NCI-H2029 (cell line): ENCODE measurements at regions not wholly inside any gene's neighbourhood (a gene's known extent, or its start where the extent isn't known, plus 50 kb on each side); places are given as distances from the start of the nearest gene placed in this dataset.

ENCODE experiments used
- DNase-seq: peaks from one replicate; lab custom pipeline; 2025; lab: John Stamatoyannopoulos, UW

GRCh38 chr6:1029141-1029540 lies 282.8 kb upstream of the FOXQ1 start:
- DNase-seq, result peak; percentile 65

GRCh38 chr6:1028723-1029122 lies 283.2 kb upstream of the FOXQ1 start:
- DNase-seq, result no peak

GRCh38 chr6:1027795-1028569 lies 283.9 kb upstream of the FOXQ1 start:
- no peak for DNase-seq

GRCh38 chr6:1027109-1027794 lies 284.6 kb upstream of the FOXQ1 start:
- DNase-seq, result no peak

- DNase-seq, result no peak
Observed at GRCh38 chr6:1025821-1026220, 286.1 kb upstream of the FOXQ1 start.

DNA sequence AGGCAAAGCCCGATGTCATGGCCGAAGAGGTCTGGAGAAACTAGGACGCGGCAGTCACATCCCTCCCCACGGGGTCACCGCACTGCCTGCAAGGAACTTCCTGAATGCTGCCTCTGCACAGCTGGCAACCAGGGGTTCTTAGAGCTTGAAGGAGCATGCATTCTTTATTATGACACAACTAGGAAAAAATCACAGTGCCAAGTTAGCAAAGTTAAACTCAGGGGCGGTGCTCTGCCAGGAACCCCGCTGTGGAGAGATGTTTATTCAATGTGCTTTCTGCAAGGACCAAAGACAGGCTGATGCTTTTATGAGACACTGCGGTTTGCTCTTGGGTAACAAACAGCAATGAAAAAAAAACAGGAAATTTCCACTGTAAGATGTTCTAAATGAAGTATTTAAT lies 287.3 kb upstream of the FOXQ1 start:
- no peak for DNase-seq

DNA sequence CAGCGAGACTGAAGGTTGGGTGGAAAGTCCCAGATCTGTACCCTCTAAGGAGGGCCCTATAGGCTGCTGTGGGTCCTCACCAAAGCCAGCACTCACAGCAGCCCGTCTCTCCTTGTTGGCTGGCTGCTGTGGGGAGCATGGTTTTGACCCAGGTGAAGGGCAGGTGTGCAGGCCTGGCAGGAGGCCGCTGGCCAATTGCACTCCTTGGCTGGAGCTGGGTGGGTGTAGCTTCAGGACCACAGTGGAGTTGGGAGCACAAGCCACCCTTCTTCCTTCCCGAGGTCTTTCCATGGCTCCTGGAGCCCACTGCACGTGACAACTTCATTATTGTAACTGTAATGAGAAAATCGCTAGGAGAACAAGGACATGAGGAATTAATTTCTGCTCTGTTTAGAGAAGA lies 287.7 kb upstream of the FOXQ1 start:
- DNase-seq, result no peak

- no peak for DNase-seq
Observed at GRCh38 chr6:1023229-1023628, 288.7 kb upstream of the FOXQ1 start.

GRCh38 chr6:1022719-1023118 lies 289.2 kb upstream of the FOXQ1 start:
- DNase-seq, result no peak

- DNase-seq, result no peak
Observed at GRCh38 chr6:1020837-1021236, 291.1 kb upstream of the FOXQ1 start.

DNA sequence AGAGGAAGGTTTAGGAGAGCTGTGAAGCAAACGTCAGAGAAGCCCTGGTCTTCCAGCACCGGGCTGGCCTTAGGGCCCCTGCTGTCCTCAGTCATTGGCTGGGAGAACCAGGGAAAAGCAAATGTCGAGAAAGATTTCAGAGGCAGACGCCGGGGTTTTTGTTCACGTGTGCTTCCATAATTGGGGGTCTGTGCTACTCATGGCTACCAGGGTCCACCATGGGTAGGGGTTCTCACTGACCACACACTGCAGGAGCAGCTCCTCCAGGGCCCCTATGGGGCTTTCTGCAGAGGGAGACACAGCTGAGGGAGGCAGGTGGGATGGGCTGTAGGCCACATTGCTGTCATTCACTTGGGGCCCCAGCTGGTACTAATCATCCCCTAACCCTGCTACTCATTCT lies 291.8 kb upstream of the FOXQ1 start:
- DNase-seq, result no peak

DNA sequence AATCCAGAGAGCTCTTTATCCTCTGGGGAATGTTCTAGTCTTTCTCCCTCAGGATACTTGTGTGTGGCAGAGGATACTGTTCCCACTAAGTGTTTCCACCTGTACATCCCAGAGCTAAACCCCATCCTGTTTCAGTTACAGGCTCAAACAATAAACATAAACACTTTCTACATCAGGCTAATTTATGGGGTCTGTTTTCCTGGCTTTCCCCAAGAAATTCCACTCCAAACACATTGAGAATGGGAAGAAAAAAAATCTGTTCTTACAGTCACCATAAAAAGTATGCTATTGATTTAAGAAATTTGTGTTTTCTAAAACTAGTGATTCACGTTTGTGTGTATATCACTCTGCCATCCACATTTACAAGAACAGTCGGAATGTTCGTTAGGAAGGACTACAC lies 293.9 kb upstream of the FOXQ1 start:
- DNase-seq, result no peak

DNA sequence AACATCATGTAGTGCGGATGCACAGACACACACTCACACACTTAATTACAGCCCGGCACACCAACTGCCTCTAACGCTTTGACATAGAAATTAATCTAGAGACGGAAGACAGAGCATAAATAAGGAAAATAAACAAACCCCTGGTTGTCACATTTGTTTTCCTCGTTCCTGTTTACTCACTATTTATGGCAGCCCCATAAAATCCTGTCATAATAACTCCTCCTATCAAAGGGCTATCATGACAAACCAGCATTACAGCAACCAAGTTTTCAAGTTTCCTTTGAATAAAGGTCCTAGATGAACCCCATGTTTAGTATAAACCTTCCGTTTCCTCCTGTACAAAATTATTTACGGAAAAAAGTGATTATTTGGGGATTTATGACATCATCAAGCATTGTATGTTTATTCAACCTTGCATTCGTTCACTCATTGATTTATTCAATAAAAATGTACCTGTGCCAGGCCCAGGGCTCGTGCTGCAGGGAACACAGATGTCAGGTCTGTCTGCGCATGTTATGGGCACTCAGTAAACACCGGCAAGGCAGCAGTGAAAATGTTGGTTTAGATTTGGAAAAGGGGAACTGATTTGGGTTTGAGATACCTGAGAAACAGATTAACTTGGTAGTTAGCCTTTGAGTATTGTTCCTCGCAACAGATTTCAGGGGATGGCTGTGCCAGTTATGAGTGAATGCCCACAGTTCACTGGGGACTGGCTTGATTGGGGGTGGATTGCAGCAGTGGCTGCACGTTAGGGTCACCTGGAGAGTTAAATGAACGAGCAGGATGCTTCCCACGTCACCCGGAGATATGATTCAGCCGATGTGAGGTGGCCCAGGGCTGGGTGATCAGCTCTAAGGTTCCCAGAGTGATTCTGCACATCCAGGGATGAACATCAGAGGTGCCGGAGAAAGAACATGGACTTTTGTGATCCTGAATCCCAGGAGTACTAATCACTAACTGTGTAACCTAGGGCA lies 295.3 kb upstream of the FOXQ1 start:
- DNase-seq, result no peak

DNA sequence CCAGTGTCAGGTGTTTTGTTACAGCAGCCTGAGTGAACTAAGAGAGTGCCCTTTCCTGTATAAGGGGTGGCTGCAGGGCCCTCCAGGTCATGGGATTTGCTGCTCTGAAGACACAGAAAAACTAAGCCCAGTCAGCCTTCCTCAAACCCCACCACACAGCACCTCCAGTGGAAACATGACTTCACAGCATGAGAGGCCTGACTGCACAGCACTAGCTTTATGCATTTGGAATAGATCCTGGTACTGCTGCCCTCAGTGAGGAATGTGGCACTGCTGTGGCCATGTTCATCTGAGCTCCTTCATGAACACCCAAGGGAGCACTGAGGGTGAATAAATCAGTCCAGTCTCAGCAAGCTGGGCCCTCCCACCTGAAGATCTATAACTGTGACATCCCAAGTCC lies 296.1 kb upstream of the FOXQ1 start:
- no peak for DNase-seq

GRCh38 chr6:1014431-1014807 lies 297.5 kb upstream of the FOXQ1 start:
- DNase-seq, result no peak

DNA sequence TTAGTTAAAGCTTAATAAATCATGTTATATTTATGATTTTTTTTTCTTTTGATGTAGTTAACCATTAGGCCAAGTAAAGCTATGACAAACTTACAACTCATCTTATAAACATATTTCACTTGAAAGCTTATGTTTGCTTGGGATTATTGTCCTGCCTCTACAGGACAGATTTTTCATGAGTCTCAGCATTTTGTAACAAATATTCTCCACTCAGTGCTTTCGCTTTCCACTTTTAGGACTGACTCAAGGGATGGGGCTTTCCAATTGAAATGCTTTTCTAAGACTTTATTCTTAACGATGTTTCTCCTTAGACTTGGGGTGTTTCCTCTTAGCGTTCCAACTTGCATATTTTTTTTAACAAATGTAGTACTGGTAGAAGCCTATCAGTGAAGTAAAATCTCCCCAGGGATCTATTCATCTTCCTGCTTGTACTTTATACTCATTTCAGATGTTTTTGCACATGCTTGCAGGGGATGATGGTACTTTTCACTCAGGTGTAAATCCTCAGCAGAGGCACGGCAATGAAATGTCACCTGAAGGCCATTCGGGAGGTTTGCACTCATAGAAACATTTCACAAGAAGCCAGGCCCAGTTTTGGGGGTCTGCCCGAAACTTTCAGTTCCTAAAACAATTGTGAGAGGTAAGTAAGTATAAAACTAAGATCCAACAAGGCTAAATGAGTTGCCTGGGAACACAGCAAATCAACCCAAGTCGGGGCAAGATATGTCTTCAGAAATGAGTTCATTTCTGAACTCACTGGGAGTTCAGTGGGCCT lies 298.1 kb upstream of the FOXQ1 start:
- DNase-seq, result no peak

GRCh38 chr6:1009103-1009502 lies 302.8 kb upstream of the FOXQ1 start:
- no peak for DNase-seq

DNA sequence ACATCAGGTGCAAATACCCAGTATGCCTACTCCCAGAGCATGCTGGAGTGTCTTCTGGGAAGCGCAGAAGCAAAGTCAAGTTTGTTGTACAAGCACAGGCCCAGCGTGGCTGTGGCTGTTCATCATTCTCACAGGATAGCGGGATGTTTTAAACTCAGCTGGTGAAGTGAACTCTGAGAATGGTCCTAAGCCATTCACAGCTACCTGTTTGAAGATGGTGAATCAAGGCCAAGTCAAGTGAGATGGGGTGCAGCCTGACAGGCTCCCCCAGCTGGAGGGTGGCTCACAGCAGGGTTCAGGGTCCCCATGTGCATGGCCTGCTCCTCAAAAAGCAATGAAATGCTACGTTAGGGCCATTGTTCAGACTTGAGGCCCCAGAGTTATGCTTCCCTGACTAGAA lies 304.7 kb upstream of the FOXQ1 start:
- no peak for DNase-seq

DNA sequence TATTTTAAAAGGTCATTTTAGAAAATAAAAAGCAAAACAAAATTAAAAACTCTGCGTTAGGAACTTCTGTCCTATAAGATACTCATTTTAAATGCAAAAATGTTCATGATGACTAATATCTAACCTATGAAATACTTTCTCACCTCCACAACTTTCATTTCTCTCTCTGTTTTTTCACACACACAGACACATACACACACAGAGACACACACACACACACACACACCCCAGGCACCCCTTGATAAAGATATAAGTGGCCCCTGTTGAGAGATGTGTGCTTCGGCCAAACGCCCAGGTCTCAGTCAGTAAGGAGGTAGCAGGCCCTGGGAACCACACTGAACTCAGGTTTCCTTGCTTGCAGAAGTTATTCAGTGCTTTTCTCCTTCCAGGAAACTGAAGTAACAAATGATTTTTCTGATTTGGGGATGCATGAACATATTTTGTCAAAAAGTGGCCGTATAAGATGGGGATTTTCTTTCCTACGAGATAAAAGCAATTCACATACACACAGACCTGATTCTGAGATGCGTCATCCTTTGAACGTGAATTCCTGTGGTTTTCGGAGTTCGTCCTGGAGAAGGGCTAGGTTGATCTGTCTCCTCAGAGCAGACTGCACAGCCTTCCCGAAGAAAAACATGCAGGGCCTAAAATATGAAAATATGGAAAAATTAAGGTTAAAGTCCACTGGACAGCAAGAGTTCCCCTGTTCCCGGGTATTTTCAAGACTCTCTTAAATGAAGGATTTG lies 306.8 kb upstream of the FOXQ1 start:
- DNase-seq, result no peak

DNA sequence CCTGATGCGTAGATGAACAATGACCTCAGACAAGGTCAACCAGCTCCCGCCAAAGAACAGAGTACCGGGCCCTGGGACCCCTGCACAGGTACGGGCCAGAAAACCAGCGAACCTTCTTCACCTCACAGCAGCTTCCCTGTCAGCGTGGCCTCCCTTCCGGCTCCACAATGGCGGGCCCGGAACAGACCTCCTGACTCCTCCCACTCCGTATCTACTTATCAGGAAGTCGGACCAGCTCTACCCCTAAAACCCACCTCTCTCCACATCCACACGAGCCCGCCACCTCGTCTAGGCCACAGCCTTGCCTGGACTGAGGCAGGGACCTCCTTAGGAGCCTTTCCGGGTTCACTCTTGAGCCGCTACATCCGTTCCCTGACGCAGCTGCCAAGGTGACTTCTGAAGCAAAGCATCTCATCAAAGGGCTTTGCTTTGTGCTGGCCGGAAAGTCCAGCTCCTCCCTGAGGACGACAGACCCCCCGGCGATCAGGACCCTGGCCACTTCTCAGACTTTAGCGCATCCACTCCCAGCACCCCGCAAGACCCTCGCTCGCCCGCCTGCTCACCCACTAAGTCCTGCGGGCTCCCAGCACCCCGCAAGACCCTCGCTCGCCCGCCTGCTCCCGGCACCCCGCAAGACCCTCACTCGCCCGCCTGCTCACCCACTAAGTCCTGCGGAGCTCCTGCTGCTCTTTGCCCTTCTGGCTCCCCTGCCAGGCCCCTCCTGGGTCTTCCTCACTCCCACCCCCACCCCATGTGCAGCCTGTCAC lies 308.3 kb upstream of the FOXQ1 start:
- no peak for DNase-seq
